Hepatocyte (in vitro differentiated cells): ENCODE measurements at regions not wholly inside any gene's neighbourhood (a gene's known extent, or its start where the extent isn't known, plus 50 kb on each side); places are given as distances from the start of the nearest gene placed in this dataset.

ENCODE experiments used
- DNase-seq: peaks from one replicate; pipeline ENCODE4 v3.0.0-alpha.2; 2016; ENCODE audit warnings: low spot score
- H2AFZ ChIP-seq: fragments of 200-600 bp; sonication (generic); 2 replicates; pipeline ENCODE4 v1.6.0; 2016; ENCODE audit warnings: antibody characterized with exemption, mild to moderate bottlenecking
- H3K27ac ChIP-seq: fragments of 200-600 bp; sonication (generic); 2 replicates; pipeline ENCODE4 v1.5.1; 2016; ENCODE audit warnings: mild to moderate bottlenecking
- H3K27me3 ChIP-seq: fragments of 200-600 bp; sonication (generic); 2 replicates; pipeline ENCODE4 v1.6.1; 2016
- H3K36me3 ChIP-seq: fragments of 200-600 bp; sonication (generic); replicated peaks from 2 replicates; pipeline ENCODE4 v1.5.1; 2016; ENCODE audit warnings: low read depth; ENCODE audit not compliant: insufficient read depth
- H3K4me1 ChIP-seq: fragments of 200-600 bp; sonication (generic); 2 replicates; pipeline ENCODE4 v1.5.1; 2016; ENCODE audit warnings: mild to moderate bottlenecking, moderate library complexity; ENCODE audit not compliant: insufficient read depth
- H3K4me2 ChIP-seq: fragments of 200-600 bp; sonication (generic); 2 replicates; pipeline ENCODE4 v1.6.0; 2016
- H3K4me3 ChIP-seq: fragments of 200-600 bp; sonication (generic); 2 replicates; pipeline ENCODE4 v1.5.1; 2016; ENCODE audit warnings: mild to moderate bottlenecking
- H3K79me2 ChIP-seq: fragments of 200-600 bp; sonication (generic); 2 replicates; pipeline ENCODE4 v1.6.0; 2017; ENCODE audit warnings: mild to moderate bottlenecking
- H3K9me2 ChIP-seq: fragments of 200-600 bp; sonication (generic); replicated peaks from 2 replicates; pipeline ENCODE4 v1.6.0; 2017; ENCODE audit warnings: mild to moderate bottlenecking; ENCODE audit not compliant: insufficient read depth
- H3K9me3 ChIP-seq: fragments of 200-600 bp; sonication (generic); 2 replicates; pipeline ENCODE4 v1.5.1; 2016; ENCODE audit warnings: low read depth, mild to moderate bottlenecking
- H4K20me1 ChIP-seq: fragments of 200-600 bp; sonication (generic); 2 replicates; pipeline ENCODE4 v1.6.0; 2016; ENCODE audit warnings: mild to moderate bottlenecking; ENCODE audit not compliant: insufficient read depth, poor library complexity, severe bottlenecking
- CTCF ChIP-seq: fragments of 200-600 bp; sonication (generic); IDR thresholded peaks from 2 replicates; pipeline ENCODE4 v1.5.1; 2016; ENCODE audit warnings: antibody characterized with exemption, mild to moderate bottlenecking; ENCODE audit not compliant: poor library complexity
- EZH2 ChIP-seq: fragments of 200-600 bp; sonication (generic); IDR thresholded peaks from 2 replicates; pipeline ENCODE4 v1.6.1; 2016; ENCODE audit warnings: antibody characterized with exemption, mild to moderate bottlenecking, borderline replicate concordance
- EZH2phosphoT487 ChIP-seq: fragments of 200-600 bp; sonication (generic); IDR thresholded peaks from one replicate; pipeline ENCODE4 v1.6.1; 2018; ENCODE audit warnings: antibody characterized with exemption, mild to moderate bottlenecking, low read depth, moderate library complexity; ENCODE audit not compliant: unreplicated experiment, severe bottlenecking
- WGBS: methylation state at CpG from one replicate; pipeline ENCODE4 v1.1.6; 2016; ENCODE audit warnings: low lambda C conversion rate; ENCODE audit errors: missing lambda C conversion rate; 5-methylcytosine and 5-hydroxymethylcytosine counted together

GRCh38 chr5:44644628-44645027, 164.1 kb upstream of the MRPS30 start:
- Histone ChIP-seq H3K4me3 (no peak overlapping the region), H2AFZ (no peak overlapping the region), H3K27me3 (no peaks in the 10 kb centered on the region), H3K36me3 (no peaks in the 10 kb centered on the region), H3K9me3 (no peaks in the 10 kb centered on the region), H4K20me1 (no peaks in the 10 kb centered on the region), H3K4me2 (no peak overlapping the region), H3K4me1 (no peaks in the 10 kb centered on the region), H3K9me2 (no peaks in the 10 kb centered on the region), H3K79me2 (no peaks in the 10 kb centered on the region), H3K27ac (no peak overlapping the region)
- DNase-seq = no peak
- TF ChIP-seq CTCF = no peak
- whole genome bisulfite sequencing = 59% methylated on average over 3 of the region's 3 CpGs

DNA sequence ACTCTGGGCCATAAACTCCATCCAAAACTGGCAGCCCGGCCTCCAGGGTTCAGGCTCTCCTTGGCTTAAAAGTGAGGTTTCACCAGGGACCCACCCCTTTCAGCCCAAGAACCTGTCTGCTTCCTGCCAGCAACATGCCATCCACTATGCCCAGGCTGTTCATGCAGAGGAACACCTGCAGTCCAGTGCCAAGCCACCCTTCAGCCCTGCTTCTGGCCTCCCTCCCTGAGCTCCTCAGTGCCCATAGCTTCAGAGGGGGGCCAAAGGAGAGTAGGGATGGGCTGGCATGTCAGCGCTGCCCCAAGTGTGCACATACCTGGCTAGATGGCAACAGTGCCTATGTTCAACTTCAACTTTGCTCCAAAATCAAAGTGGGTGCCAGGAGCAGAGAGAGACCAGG, 166.9 kb upstream of the MRPS30 start:
- H3K36me3 ChIP-seq = no peaks in the 10 kb centered on the region
- no peak overlapping the region for H3K27ac ChIP-seq
- TF ChIP-seq CTCF = no peak
- no peak for TF ChIP-seq EZH2
- TF ChIP-seq EZH2phosphoT487 = no peak
- no peaks in the 10 kb centered on the region for H4K20me1 ChIP-seq
- DNase-seq = no peak
- 88% methylated on average over 2 of the region's 2 CpGs for WGBS
- H2AFZ ChIP-seq = no peak overlapping the region
- no peak overlapping the region for H3K4me3 ChIP-seq
- H3K4me1 ChIP-seq = no peaks in the 10 kb centered on the region
- no peaks in the 10 kb centered on the region for H3K79me2 ChIP-seq
- no peaks in the 10 kb centered on the region for H3K9me2 ChIP-seq
- H3K9me3 ChIP-seq = no peaks in the 10 kb centered on the region
- H3K27me3 ChIP-seq = no peaks in the 10 kb centered on the region
- no peak overlapping the region for H3K4me2 ChIP-seq

- H3K4me2 ChIP-seq = no peak overlapping the region
- H3K9me3 ChIP-seq = no peaks in the 10 kb centered on the region
- WGBS = 94% methylated on average over 5 of the region's 5 CpGs
- no peak overlapping the region for H3K4me3 ChIP-seq
- H3K36me3 ChIP-seq = no peaks in the 10 kb centered on the region
- DNase-seq = no peak
- TF ChIP-seq EZH2 (no peak), EZH2phosphoT487 (no peak), CTCF (no peak)
- H3K27ac ChIP-seq = no peak overlapping the region
- H4K20me1 ChIP-seq = no peaks in the 10 kb centered on the region
- H3K27me3 ChIP-seq = no peaks in the 10 kb centered on the region
- no peaks in the 10 kb centered on the region for H3K9me2 ChIP-seq
- H3K4me1 ChIP-seq = no peaks in the 10 kb centered on the region
- no peaks in the 10 kb centered on the region for H3K79me2 ChIP-seq
- H2AFZ ChIP-seq = no peak overlapping the region
Observed at GRCh38 chr5:44640945-44641456, 167.7 kb upstream of the MRPS30 start.
